Glutamatergic neuron (in vitro differentiated cells): ENCODE measurements at regions not wholly inside any gene's neighbourhood (a gene's known extent, or its start where the extent isn't known, plus 50 kb on each side); places are given as distances from the start of the nearest gene placed in this dataset.

Experiments
- DNase-seq: peaks from one replicate; pipeline ENCODE4 v3.0.0; 2022
- H3K27ac Mint-ChIP-seq: one replicate; pipeline ENCODE4 v1.8.0; 2020; ENCODE audit warnings: mild to moderate bottlenecking, mixed read lengths, inconsistent platforms; ENCODE audit not compliant: unreplicated experiment
- H3K27me3 Mint-ChIP-seq: one replicate; pipeline ENCODE4 v1.8.0; 2020; ENCODE audit warnings: mild to moderate bottlenecking, moderate library complexity, mixed read lengths, inconsistent platforms; ENCODE audit not compliant: unreplicated experiment
- H3K36me3 Mint-ChIP-seq: one replicate; pipeline ENCODE4 v1.8.0; 2020; ENCODE audit warnings: mild to moderate bottlenecking, mixed read lengths, inconsistent platforms; ENCODE audit not compliant: unreplicated experiment
- H3K4me1 Mint-ChIP-seq: one replicate; pipeline ENCODE4 v1.8.0; 2020; ENCODE audit warnings: mild to moderate bottlenecking, low read depth, mixed read lengths, inconsistent platforms; ENCODE audit not compliant: unreplicated experiment
- H3K4me3 Mint-ChIP-seq: one replicate; pipeline ENCODE4 v1.8.0; 2020; ENCODE audit warnings: mild to moderate bottlenecking, mixed read lengths, inconsistent platforms; ENCODE audit not compliant: unreplicated experiment
- H3K9me3 Mint-ChIP-seq: one replicate; pipeline ENCODE4 v1.8.0; 2020; ENCODE audit warnings: mild to moderate bottlenecking, moderate library complexity, mixed read lengths, inconsistent platforms; ENCODE audit not compliant: unreplicated experiment
- CTCF ChIP-seq: fragments of 200-600 bp; sonication (generic); IDR thresholded peaks from one replicate; pipeline ENCODE4 v1.5.0; 2021; ENCODE audit not compliant: partially characterized antibody, unreplicated experiment

DNA sequence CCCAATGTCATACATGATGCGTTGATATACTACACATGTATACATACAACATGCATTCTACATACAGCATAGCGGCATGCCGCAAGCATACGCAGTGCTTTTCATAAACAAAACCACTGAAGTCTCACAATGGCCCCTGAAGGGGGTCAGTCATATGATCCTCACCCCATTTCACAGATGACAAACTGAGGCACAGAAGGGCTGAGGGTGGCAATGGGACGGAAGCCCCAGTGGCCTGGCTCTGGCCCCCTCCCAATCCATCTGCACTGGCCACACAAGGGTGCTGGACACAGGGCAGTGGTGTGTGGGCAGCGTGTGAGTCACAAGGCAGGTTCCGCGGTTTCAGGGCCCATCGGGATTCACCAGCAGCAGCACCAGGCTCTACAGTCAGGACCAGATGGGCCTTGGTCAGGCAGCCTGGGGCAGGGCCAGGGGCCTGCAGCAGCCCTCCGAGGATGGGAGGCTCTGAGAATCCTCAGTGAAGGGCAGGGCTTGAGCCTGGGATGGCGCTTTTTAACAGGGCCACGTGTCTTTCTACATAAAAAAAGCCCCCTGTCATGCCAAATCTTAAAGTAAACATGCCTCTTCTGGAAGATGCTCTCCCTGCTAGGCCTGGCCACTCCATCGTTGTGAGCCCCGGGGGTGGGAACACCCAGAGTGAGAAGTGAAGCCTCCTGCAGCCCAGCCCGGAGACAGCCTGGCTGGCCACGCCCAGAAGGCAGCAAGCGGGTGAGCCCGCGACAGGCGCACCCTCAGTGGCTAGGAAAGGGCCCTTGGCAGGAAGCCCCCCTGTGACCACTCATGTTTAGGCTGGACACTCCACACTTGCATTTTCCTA lies 206.5 kb downstream of the CTTN start:
- Mint-ChIP-seq H3K27ac (no peak overlapping the region), H3K9me3 (no peaks in the 10 kb centered on the region), H3K4me3 (no peak overlapping the region), H3K4me1 (peaks cover 36% of the 10 kb centered on the region), H3K36me3 (no peaks in the 10 kb centered on the region), H3K27me3 (no peaks in the 10 kb centered on the region)
- TF ChIP-seq CTCF = no peak
- DNase-seq = peak; percentile 40

- peak; percentile 24 for DNase-seq
- no peak overlapping the region for H3K4me3 Mint-ChIP-seq
- H3K36me3 Mint-ChIP-seq = no peaks in the 10 kb centered on the region
- H3K4me1 Mint-ChIP-seq = peaks cover 34% of the 10 kb centered on the region
- H3K27me3 Mint-ChIP-seq = no peaks in the 10 kb centered on the region
- H3K9me3 Mint-ChIP-seq = no peaks in the 10 kb centered on the region
- no peak for TF ChIP-seq CTCF
- no peak overlapping the region for H3K27ac Mint-ChIP-seq
Measured at GRCh38 chr11:70605468-70605815, 207.1 kb downstream of the CTTN start.

GRCh38 chr11:70605846-70606245 lies 207.5 kb downstream of the CTTN start:
- no peaks in the 10 kb centered on the region for H3K36me3 Mint-ChIP-seq
- no peak for TF ChIP-seq CTCF
- no peaks in the 10 kb centered on the region for H3K9me3 Mint-ChIP-seq
- no peak overlapping the region for H3K27ac Mint-ChIP-seq
- DNase-seq = no peak
- no peak overlapping the region for H3K4me3 Mint-ChIP-seq
- H3K27me3 Mint-ChIP-seq = no peaks in the 10 kb centered on the region
- H3K4me1 Mint-ChIP-seq = peaks cover 34% of the 10 kb centered on the region

DNA sequence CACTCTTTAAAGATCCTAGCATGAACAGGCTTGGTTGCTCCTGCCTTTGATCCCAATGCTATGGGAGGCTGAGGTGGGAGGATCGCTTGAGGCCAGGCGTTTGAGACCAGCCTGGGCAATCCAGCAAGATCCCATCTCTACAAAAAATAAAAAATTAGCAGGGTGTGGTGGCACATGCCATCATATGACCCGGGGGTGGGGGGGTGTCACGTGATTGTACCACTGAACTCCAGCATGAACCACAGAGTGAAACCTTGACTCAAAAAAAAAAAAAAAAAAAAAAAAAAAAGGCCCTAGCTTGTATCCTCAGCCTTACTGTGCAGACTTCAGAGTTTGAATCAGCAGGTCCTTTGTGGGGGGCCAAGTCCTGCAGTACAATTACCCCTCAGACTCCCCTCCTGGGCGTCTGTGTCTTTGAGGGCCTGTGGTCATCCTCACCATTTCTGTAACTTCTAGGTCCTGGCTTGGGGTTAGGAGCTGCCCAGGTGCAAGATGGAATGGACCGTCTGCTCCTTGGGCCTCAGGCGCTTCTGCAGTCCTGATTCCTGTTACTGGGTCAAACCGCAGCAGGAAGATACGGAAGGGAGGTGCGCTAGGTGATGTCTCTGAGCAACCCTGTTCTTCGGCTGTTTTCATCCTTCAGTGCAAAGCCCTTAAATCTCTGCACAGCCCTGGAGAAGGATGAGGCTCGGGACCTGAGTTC lies 208.1 kb downstream of the CTTN start:
- peaks cover 36% of the 10 kb centered on the region for H3K4me1 Mint-ChIP-seq
- no peaks in the 10 kb centered on the region for H3K36me3 Mint-ChIP-seq

More for the DNA sequence above, 208.1 kb downstream of the CTTN start:
- no peak for TF ChIP-seq CTCF
- Mint-ChIP-seq H3K27ac (no peak overlapping the region), H3K4me3 (no peak overlapping the region), H3K9me3 (no peaks in the 10 kb centered on the region), H3K27me3 (no peaks in the 10 kb centered on the region)
- no peak for DNase-seq
